A549 (cell line): ENCODE measurements at regions not wholly inside any gene's neighbourhood (a gene's known extent, or its start where the extent isn't known, plus 50 kb on each side); places are given as distances from the start of the nearest gene placed in this dataset.

Source experiments
- ATAC-seq, 2 experiments: fragments of 200-7000 bp in 1 of 2; fragments of >200 bp in 1 of 2; cut with Nextera tagmentation in 1 of 2; cut with Tn5 transposase in 1 of 2; 3 replicates each; pipeline versions ENCODE4 v1.8.0 to v1.9.1; 2018 to 2020; ENCODE audit warnings: mild to moderate bottlenecking in 1 of 2, moderate library complexity in 1 of 2
- CTCF ChIA-PET: fragments of 300-600 bp; sonication (Branson Sonifier 250); formaldehyde crosslinking; extraction: SDS; loops from one replicate; lab custom pipeline; 2021; ENCODE audit warnings: antibody characterized with exemption, inconsistent platforms; lab: Yijun Ruan, JAX
- POLR2A ChIA-PET: fragments of 350-600 bp; formaldehyde crosslinking; extraction: SDS; loops from one replicate; lab custom pipeline; 2021; ENCODE audit warnings: antibody characterized with exemption, inconsistent platforms; lab: Yijun Ruan, JAX
- DNase-seq, 2 experiments: peaks; one replicate each; pipeline versions ENCODE4 v3.0.0 to v3.0.0-alpha.2; 2011 to 2016; ENCODE audit warnings: low read depth in 1 of 2, low spot score in 1 of 2
- FAIRE-seq: peaks from 2 replicates; lab custom pipeline; 2011; peaks lifted over from hg19 to GRCh38; lab: Jason Lieb, UNC
- H3K27ac ChIP-seq, 2 experiments: fragments of >200 bp; sonication (Bioruptor Twin); formaldehyde crosslinking; 3 replicates each; pipeline ENCODE4 v1.5.1; 2016 to 2017
- H3K4me1 ChIP-seq: fragments of >200 bp; sonication (Bioruptor Twin); formaldehyde crosslinking; 3 replicates; pipeline ENCODE4 v1.6.1; 2016
- H3K4me2 ChIP-seq: fragments of >200 bp; sonication (Bioruptor Twin); formaldehyde crosslinking; 3 replicates; pipeline ENCODE4 v1.6.1; 2016
- H3K4me3 ChIP-seq: fragments of >200 bp; sonication (Bioruptor Twin); formaldehyde crosslinking; 3 replicates; pipeline ENCODE4 v1.5.1; 2016
- H3K9me3 ChIP-seq: fragments of >200 bp; sonication (Bioruptor Twin); formaldehyde crosslinking; 3 replicates; pipeline ENCODE4 v1.6.1; 2016
- ATOH8 ChIP-seq: fragments of 250-450 bp; sonication (Bioruptor Pico); IDR thresholded peaks from 2 replicates; pipeline ENCODE4 v1.5.0; 2020; ENCODE audit warnings: low read depth, mild to moderate bottlenecking, moderate library complexity
- CBX2 ChIP-seq: fragments of 200-600 bp; sonication (generic); IDR thresholded peaks from 2 replicates; pipeline ENCODE4 v1.6.1; 2016; ENCODE audit warnings: low read depth, mild to moderate bottlenecking, borderline replicate concordance
- CEBPB ChIP-seq, 2 experiments: fragments of >200 bp in 1 of 2; sonication (Bioruptor Twin) in 1 of 2; formaldehyde crosslinking in 1 of 2; IDR thresholded peaks; 2 replicates each; pipeline ENCODE4 v1.6.1; 2012 to 2016
- CHD4 ChIP-seq: fragments of 200-600 bp; sonication (generic); IDR thresholded peaks from 2 replicates; pipeline ENCODE4 v1.6.1; 2016; ENCODE audit warnings: antibody characterized with exemption, mild to moderate bottlenecking, borderline replicate concordance
- EHF ChIP-seq: fragments of 250-450 bp; sonication (Bioruptor Pico); IDR thresholded peaks from 2 replicates; pipeline ENCODE4 v1.5.0; 2020; ENCODE audit warnings: mild to moderate bottlenecking
- EP300 ChIP-seq, 2 experiments: fragments of >200 bp; sonication (Bioruptor Twin); formaldehyde crosslinking; IDR thresholded peaks; 2 replicates in 1 of 2; 3 replicates in 1 of 2; pipeline ENCODE4 v1.6.1; 2016 to 2017
- FOSL2 ChIP-seq, 2 experiments: fragments of 450-650 bp in 1 of 2; fragments of >200 bp in 1 of 2; sonication (Bioruptor Twin) in 1 of 2; formaldehyde crosslinking; IDR thresholded peaks; 2 replicates each; pipeline versions ENCODE4 v1.5.0 to v1.6.1; 2016 to 2020; ENCODE audit warnings: mild to moderate bottlenecking in 1 of 2, moderate library complexity in 1 of 2
- HOXB13 ChIP-seq: fragments of 250-450 bp; sonication (Bioruptor Pico); IDR thresholded peaks from 2 replicates; pipeline ENCODE4 v1.5.0; 2020; ENCODE audit warnings: low read depth, mild to moderate bottlenecking, moderate library complexity
- MAFK ChIP-seq: fragments of 450-650 bp; IDR thresholded peaks from 2 replicates; pipeline ENCODE4 v1.6.1; 2014; ENCODE audit not compliant: partially characterized antibody
- PBX3 ChIP-seq: IDR thresholded peaks from 2 replicates; pipeline ENCODE4 v1.6.1; 2012
- RCOR1 ChIP-seq: fragments of 150-350 bp; IDR thresholded peaks from 2 replicates; pipeline ENCODE4 v1.6.1; 2014; ENCODE audit warnings: antibody characterized with exemption, low read length, low read depth
- TFCP2L1 ChIP-seq: fragments of 250-450 bp; sonication (Bioruptor Pico); IDR thresholded peaks from 2 replicates; pipeline ENCODE4 v1.5.0; 2021; ENCODE audit warnings: mild to moderate bottlenecking
- ZNF302 ChIP-seq: fragments of 250-450 bp; sonication (Bioruptor Pico); IDR thresholded peaks from 2 replicates; pipeline ENCODE4 v1.9.0; 2021; ENCODE audit warnings: inconsistent platforms, mild to moderate bottlenecking, moderate library complexity
- WGBS: methylation state at CpG from one replicate; pipeline ENCODE4 v1.1.6; 2017; ENCODE audit errors: missing lambda C conversion rate; 5-methylcytosine and 5-hydroxymethylcytosine counted together

GRCh38 chr10:52571516-52572182, 200.9 kb downstream of the MBL2 start:
- Histone ChIP-seq H3K27ac (no peak overlapping the region), H3K9me3 (no peaks in the 10 kb centered on the region), H3K4me2 (no peak overlapping the region), H3K4me3 (no peak overlapping the region), H3K4me1 (peaks cover 1% of the 10 kb centered on the region; the same call in 2 of the 3 replicates)
- FAIRE-seq (peak; percentile 39), DNase-seq (no peak), ATAC-seq (no peak)
- ChIA-PET POLR2A (no interaction called here), CTCF (interaction anchor here (0.6 to 2.5 kb wide), 3 partner anchors 83 to 264 kb away, joined by 3 to 14 read pairs (median 7); partner anchors contain the start of gene DKK1)
- TF ChIP-seq RCOR1: no peak
- TF ChIP-seq EHF (CRISPR knock-in tag): no peak
- peak; percentile 61 to 67; a peak in 3 of 4 replicates for TF ChIP-seq CEBPB (IDR thresholded peaks at IDR 0.05)
- WGBS: 95% methylated on average over 3 of the region's 3 CpGs

GRCh38 chr10:52573347-52573746, 199.2 kb downstream of the MBL2 start:
- POLR2A ChIA-PET: no interaction called here
- H3K27ac ChIP-seq: no peak overlapping the region
- no peaks in the 10 kb centered on the region for H3K9me3 ChIP-seq
- TF ChIP-seq CHD4 (no peak), FOSL2 (IDR thresholded peaks at IDR 0.05) (no peak), FOSL2 (CRISPR knock-in tag; IDR thresholded peaks at IDR 0.05) (no peak)
- CTCF ChIA-PET: interaction anchor here (2.5 kb wide), 1 partner anchor 265 kb away, joined by 14 read pairs; no protein-coding TSS in a partner anchor
- ATAC-seq: no peak
- no peak overlapping the region for H3K4me3 ChIP-seq
- 50% methylated on average over 2 of the region's 2 CpGs for WGBS
- no peak for FAIRE-seq
- H3K4me2 ChIP-seq: no peak overlapping the region
- DNase-seq: no peak
- H3K4me1 ChIP-seq: no peaks in the 10 kb centered on the region

- POLR2A ChIA-PET: no interaction called here
Observed at GRCh38 chr10:52574697-52575096, 197.9 kb downstream of the MBL2 start.

GRCh38 chr10:52577047-52577446, 195.5 kb downstream of the MBL2 start:
- H3K9me3 ChIP-seq: peaks cover 6% of the 10 kb centered on the region; the same call in 2 of the 3 replicates
- DNase-seq: no peak
- H3K27ac ChIP-seq: no peak overlapping the region
- FAIRE-seq: no peak
- TF ChIP-seq ATOH8 (no peak), MAFK (peak; percentile 82)
- TF ChIP-seq, all 56 proteins: peak for 1
- ATAC-seq: no peak
- H3K4me2 ChIP-seq: no peak overlapping the region
- POLR2A ChIA-PET: no interaction called here
- CTCF ChIA-PET: no interaction called here
- H3K4me1 ChIP-seq: no peaks in the 10 kb centered on the region
- WGBS: 82% methylated on average over 2 of the region's 2 CpGs
- no peak overlapping the region for H3K4me3 ChIP-seq

More at GRCh38 chr10:52574697-52575096, 197.9 kb downstream of the MBL2 start:
- Histone ChIP-seq H3K9me3 (no peaks in the 10 kb centered on the region), H3K4me1 (no peaks in the 10 kb centered on the region), H3K27ac (no peak overlapping the region), H3K4me3 (no peak overlapping the region), H3K4me2 (no peak overlapping the region)
- TF ChIP-seq RCOR1 (no peak), HOXB13 (CRISPR knock-in tag) (no peak), EP300 (IDR thresholded peaks at IDR 0.05) (no peak), TFCP2L1 (no peak), ZNF302 (CRISPR knock-in tag) (no peak), PBX3 (no peak)
- WGBS: 88% methylated on average over 2 of the region's 2 CpGs
- no peak for DNase-seq
- no peak for FAIRE-seq
- ATAC-seq: no peak
- CTCF ChIA-PET: interaction anchor here (1.1 kb wide), 1 partner anchor 266 kb away, joined by 3 read pairs; no protein-coding TSS in a partner anchor

- WGBS: 64% methylated on average over 5 of the region's 5 CpGs
- H3K4me2 ChIP-seq: no peak overlapping the region
- no peak for ATAC-seq
Observed at GRCh38 chr10:52578871-52579405, 193.6 kb downstream of the MBL2 start.

More at GRCh38 chr10:52578871-52579405, 193.6 kb downstream of the MBL2 start:
- no peaks in the 10 kb centered on the region for H3K4me1 ChIP-seq
- FAIRE-seq: no peak
- H3K27ac ChIP-seq: no peak overlapping the region
- no peak overlapping the region for H3K4me3 ChIP-seq
- POLR2A ChIA-PET: no interaction called here
- TF ChIP-seq CBX2: no peak
- no peak for DNase-seq
- peaks cover 10% of the 10 kb centered on the region for H3K9me3 ChIP-seq
- CTCF ChIA-PET: interaction anchor here (1.3 to 1.4 kb wide), 2 partner anchors 12 to 272 kb away, joined by 4 to 5 read pairs; no protein-coding TSS in a partner anchor
